A172 (cell line): ENCODE measurements at regions not wholly inside any gene's neighbourhood (a gene's known extent, or its start where the extent isn't known, plus 50 kb on each side); places are given as distances from the start of the nearest gene placed in this dataset.

ENCODE experiments used
- DNase-seq: peaks from one replicate; pipeline ENCODE4 v3.0.0-alpha.2; 2015; ENCODE audit warnings: low spot score

GRCh38 chr22:49307481-49307830, 520.2 kb downstream of the BRD1 start:
- no peak for DNase-seq

DNA sequence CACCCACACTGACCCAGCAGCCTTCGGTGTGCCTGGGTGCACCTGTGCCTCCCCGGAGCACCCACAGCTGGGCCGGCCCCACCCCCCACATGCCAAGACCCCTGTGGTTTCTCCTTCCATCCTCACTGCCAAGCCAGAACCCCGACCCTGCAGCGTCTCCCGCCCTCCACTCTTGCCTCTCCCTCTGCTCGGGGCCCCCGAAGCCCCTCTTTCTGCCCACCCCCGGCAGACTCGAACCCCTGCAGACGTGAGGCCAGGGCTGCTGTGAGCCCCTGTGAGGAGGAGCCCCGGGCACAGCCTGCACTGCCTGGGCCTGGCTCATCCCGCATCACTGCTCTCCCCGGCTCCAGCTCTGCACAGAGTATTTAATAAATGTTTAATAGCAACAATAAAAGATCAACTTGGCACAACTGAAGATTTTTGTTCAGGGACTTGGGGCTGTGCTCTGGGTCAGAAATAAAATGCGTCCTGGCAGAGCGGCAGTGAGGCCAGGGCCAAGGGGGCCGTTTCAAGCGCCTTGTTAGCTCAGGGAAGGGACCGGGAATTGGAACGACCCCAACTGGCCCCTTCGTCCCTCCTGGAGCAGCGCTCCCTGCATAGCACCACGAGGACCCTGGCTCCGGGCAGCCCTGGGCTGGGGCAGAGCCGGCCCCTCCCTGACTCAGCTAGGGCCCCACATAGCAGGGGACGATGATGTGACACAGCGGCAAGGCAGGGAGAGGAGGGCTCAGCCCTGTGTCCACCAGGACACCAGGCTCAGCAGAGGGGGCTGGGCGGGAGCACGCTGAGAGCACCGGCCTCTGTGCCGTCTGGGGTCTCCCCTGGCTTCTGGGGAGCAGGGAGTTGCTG, 520.8 kb downstream of the BRD1 start:
- DNase-seq: no peak

GRCh38 chr22:49305966-49306631, 521.6 kb downstream of the BRD1 start:
- DNase-seq: no peak

GRCh38 chr22:49305214-49305965, 522.3 kb downstream of the BRD1 start:
- DNase-seq: no peak

DNA sequence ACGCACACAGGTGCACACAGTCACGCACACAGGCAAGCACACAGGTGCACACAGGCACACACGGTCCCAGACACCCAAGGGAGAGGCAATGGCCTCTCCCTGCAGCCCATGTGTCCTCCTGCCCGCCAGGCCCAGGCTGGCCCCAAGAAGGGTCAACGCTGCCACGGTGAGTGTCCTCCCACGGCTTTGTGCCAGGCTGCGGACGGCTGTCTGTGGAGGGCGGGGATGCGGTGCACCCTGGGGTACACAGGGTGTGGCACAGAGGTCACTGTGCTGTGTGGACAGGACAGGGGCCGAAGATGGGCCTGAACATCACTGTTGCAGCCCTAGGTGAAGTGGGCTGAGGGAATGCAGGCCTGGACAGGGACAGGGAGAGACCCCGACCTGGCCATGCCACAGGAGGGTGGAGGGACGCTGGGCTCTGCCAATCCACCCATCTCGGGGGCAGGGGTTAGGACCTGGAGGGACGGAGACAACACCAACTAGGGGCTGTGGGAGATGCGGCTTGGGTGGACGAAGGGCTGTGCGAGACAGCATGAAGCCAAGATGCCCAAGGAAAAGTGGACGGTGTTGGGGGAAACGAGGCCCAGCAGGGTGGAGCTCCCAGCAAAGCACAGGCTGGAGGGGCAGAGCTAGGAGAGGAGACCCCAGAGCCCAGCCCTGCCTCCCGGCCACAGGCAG, 523.8 kb downstream of the BRD1 start:
- DNase-seq: no peak

DNA sequence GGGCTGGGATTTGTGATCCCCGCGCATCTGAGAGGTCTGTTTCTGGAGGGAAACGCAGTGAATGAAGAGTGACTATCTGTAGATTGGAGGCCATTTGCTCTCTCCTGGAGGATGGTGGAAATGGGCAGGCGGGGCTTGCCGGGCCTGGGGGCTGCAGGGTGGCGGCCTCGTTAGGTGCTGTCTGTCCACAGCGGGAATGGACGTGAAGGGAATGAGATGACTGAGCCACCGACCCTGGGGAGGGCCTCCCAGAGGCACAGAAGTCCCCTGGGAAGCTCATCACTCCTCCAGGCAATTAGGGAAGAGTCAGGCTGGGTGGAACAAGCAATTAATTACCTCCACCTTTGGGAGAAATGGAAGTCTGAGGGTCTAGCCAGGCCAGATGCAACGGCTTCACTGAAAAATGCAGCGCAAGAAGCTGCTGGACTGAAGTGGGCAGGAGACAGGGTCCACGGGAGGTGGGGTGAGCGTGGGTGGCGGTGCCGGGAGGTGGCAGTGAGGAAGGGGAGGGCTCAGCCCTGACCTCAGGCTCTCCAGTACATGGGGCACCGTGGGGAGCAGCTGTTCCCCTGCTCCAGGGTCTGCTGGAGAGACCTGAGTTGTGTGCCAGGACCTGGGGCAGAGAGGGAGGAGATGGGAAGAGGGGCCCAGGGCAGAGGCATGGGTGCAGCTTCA, 524.5 kb downstream of the BRD1 start:
- DNase-seq: no peak

GRCh38 chr22:49302530-49302929, 525.1 kb downstream of the BRD1 start:
- DNase-seq: no peak

GRCh38 chr22:49302150-49302460, 525.6 kb downstream of the BRD1 start:
- no peak for DNase-seq

- no peak for DNase-seq
Observed at GRCh38 chr22:49301398-49302149, 526.1 kb downstream of the BRD1 start.

GRCh38 chr22:49300951-49301397, 526.7 kb downstream of the BRD1 start:
- no peak for DNase-seq

- DNase-seq: no peak
Observed at GRCh38 chr22:49300241-49300640, 527.4 kb downstream of the BRD1 start.

DNA sequence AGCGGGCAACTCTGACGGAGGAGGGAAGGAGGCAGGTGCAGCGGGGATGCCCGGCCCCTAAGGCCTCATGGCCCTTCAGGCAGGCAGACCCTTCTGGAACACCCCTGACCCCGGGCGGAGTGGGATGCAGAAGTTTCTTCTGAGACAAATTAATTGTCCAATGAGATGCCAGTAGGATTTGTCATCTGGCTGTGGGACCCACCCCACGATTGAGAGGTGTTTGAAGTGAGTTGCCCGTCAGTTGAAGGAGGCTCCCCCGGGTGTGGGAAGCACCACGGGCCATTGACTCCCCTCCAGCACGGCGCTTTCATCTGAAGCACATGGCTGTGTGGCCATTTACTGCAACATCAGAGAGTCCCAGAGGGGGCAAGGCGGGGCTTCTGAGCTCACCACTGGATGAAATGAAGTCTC, 527.8 kb downstream of the BRD1 start:
- DNase-seq: no peak

DNA sequence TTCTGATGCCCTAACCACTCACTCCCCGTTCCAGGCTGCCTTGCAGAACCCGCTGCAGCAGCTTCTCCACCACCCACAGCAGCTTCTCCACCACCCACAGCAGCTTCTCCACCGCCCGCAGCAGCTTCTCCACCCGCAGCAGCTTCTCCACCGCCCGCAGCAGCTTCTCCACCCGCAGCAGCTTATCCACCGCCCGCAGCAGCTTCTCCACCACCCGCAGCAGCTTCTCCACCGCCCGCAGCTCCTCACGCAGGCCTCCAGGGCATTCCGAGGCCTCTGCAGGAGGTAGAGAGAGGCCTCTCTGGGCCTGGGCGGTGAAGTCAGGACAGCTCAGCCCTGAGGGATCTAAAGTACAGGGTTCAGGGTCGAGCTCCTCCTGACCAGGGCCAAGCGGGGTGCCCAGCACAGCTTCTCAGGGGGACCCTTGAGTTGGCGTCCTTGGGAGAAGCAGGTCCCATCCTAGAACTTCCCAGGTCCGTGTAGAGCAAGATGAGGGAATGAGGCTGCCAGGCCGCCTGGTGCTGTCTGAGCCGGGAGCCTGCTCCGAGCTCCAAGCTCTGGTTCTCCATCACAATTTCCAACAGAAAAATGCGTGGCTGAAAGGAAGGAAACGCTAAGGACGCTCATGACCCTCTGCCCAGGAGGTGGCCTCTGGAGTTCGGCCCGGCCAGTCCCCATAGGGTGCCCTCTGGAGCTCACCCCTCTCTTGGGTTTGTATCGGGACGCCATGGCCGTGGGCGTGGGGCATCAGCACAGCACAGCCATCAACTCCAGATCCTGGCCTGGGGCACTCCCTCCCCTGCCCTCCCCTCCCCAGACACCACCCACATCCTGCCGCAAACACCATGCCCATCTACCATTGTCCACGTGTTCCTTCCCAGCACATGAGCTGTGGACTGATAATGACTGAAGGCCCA, 528.6 kb downstream of the BRD1 start:
- no peak for DNase-seq

- no peak for DNase-seq
Observed at GRCh38 chr22:49297871-49298721, 529.6 kb downstream of the BRD1 start.

GRCh38 chr22:49297286-49297870, 530.3 kb downstream of the BRD1 start:
- no peak for DNase-seq

GRCh38 chr22:49296561-49296960, 531.1 kb downstream of the BRD1 start:
- no peak for DNase-seq

- DNase-seq: no peak
Observed at GRCh38 chr22:49295851-49296560, 531.7 kb downstream of the BRD1 start.

DNA sequence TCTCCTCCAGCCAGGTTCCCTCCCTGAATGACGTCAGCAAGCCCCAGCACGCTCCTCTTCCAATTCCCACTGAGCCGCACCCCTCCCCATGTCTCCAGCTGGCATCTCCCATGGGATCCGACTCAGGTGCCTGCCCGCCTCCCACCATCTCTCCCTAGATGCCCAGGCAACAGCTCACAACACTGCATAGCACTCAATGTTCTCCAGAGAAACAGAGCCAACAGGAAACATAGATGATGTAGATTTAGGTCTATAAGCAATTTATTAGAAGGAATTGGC, 532.3 kb downstream of the BRD1 start:
- no peak for DNase-seq
